ENCODE measurements at regions not wholly inside any gene's neighbourhood (a gene's known extent, or its start where the extent isn't known, plus 50 kb on each side); places are given as distances from the start of the nearest gene placed in this dataset.

- no peak overlapping the region for H2AFZ ChIP-seq (ENCODE audit: low read depth, low read length)
- no peaks in the 10 kb centered on the region for H3K9me2 ChIP-seq (ENCODE audit: insufficient read depth, low read length)
- no peaks in the 10 kb centered on the region for H3F3A ChIP-seq (ENCODE audit: insufficient read depth, low read length, poor library complexity, severe bottlenecking)
- H3K36me3 ChIP-seq (ENCODE audit: insufficient read depth, low read length): no peaks in the 10 kb centered on the region
- H3K27me3 ChIP-seq (ENCODE audit: insufficient read depth, low read depth, low read length): no peaks in the 10 kb centered on the region
- H3K4me2 ChIP-seq (ENCODE audit: low read length): no peak overlapping the region
- H3K9ac ChIP-seq (ENCODE audit: low read length): no peak overlapping the region
- no peaks in the 10 kb centered on the region for H4K20me1 ChIP-seq (ENCODE audit: insufficient read depth)
- H3K27ac ChIP-seq (ENCODE audit: low read length): no peak overlapping the region
- H3K9me3 ChIP-seq (ENCODE audit: low read length): peaks cover 8% of the 10 kb centered on the region
- no peaks in the 10 kb centered on the region for H3K79me2 ChIP-seq (replicated peaks; ENCODE audit: insufficient read depth, low read length)
- TF ChIP-seq TAF1 (IDR thresholded peaks at IDR 0.05; ENCODE audit: low read depth) (no peak), SMC3 (conservative IDR thresholded peaks at IDR 0.05; ENCODE audit: poor library complexity) (no peak), MXI1 (conservative IDR thresholded peaks at IDR 0.05; ENCODE audit: poor library complexity, severe bottlenecking) (no peak), REST (IDR thresholded peaks at IDR 0.05; ENCODE audit: borderline replicate concordance) (no peak), RAD21 (conservative IDR thresholded peaks at IDR 0.05) (no peak), CTCF (IDR thresholded peaks at IDR 0.05; ENCODE audit: poor library complexity, severe bottlenecking) (no peak), POLR2AphosphoS5 (IDR thresholded peaks at IDR 0.05) (no peak), EZH2 (IDR thresholded peaks at IDR 0.05; ENCODE audit: borderline replicate concordance, insufficient read depth, low read length, poor library complexity, severe bottlenecking) (no peak), EP300 (conservative IDR thresholded peaks at IDR 0.05; ENCODE audit: poor library complexity, severe bottlenecking) (no peak)
- no peak overlapping the region for H3K4me3 ChIP-seq (ENCODE audit: low read length)
Observed at GRCh38 chr9:1539216-1539615, 475.9 kb upstream of the SMARCA2 start.

GRCh38 chr9:1550636-1551035 is 464.5 kb upstream of the SMARCA2 start:
- no peaks in the 10 kb centered on the region for H3K27me3 ChIP-seq (ENCODE audit: insufficient read depth, low read depth, low read length)
- H3K27ac ChIP-seq (ENCODE audit: low read length): no peak overlapping the region
- H4K20me1 ChIP-seq (ENCODE audit: insufficient read depth): no peaks in the 10 kb centered on the region
- no peak overlapping the region for H3K4me3 ChIP-seq (ENCODE audit: low read length)
- H3K4me2 ChIP-seq (ENCODE audit: low read length): no peak overlapping the region
- no peaks in the 10 kb centered on the region for H3F3A ChIP-seq (ENCODE audit: insufficient read depth, low read length, poor library complexity, severe bottlenecking)
- no peaks in the 10 kb centered on the region for H3K36me3 ChIP-seq (ENCODE audit: insufficient read depth, low read length)
- H3K79me2 ChIP-seq (replicated peaks; ENCODE audit: insufficient read depth, low read length): no peaks in the 10 kb centered on the region
- no peaks in the 10 kb centered on the region for H3K9me2 ChIP-seq (ENCODE audit: insufficient read depth, low read length)
- no peak overlapping the region for H3K9ac ChIP-seq (ENCODE audit: low read length)
- TF ChIP-seq RAD21 (conservative IDR thresholded peaks at IDR 0.05): no peak
- no peak for TF ChIP-seq POLR2AphosphoS5 (IDR thresholded peaks at IDR 0.05)
- TF ChIP-seq EZH2 (IDR thresholded peaks at IDR 0.05; ENCODE audit: borderline replicate concordance, insufficient read depth, low read length, poor library complexity, severe bottlenecking): no peak
- no peak for TF ChIP-seq REST (IDR thresholded peaks at IDR 0.05; ENCODE audit: borderline replicate concordance)
- TF ChIP-seq EP300 (conservative IDR thresholded peaks at IDR 0.05; ENCODE audit: poor library complexity, severe bottlenecking): no peak
- no peak for TF ChIP-seq CTCF (IDR thresholded peaks at IDR 0.05; ENCODE audit: poor library complexity, severe bottlenecking)
- no peak for TF ChIP-seq SMC3 (conservative IDR thresholded peaks at IDR 0.05; ENCODE audit: poor library complexity)
- TF ChIP-seq MXI1 (conservative IDR thresholded peaks at IDR 0.05; ENCODE audit: poor library complexity, severe bottlenecking): no peak
- no peak for TF ChIP-seq TAF1 (IDR thresholded peaks at IDR 0.05; ENCODE audit: low read depth)
- no peaks in the 10 kb centered on the region for H3K9me3 ChIP-seq (ENCODE audit: low read length)
- no peak overlapping the region for H2AFZ ChIP-seq (ENCODE audit: low read depth, low read length)

All from neural cell (in vitro differentiated cells).